ENCODE measurements at regions not wholly inside any gene's neighbourhood (a gene's known extent, or its start where the extent isn't known, plus 50 kb on each side); places are given as distances from the start of the nearest gene placed in this dataset.

DNA sequence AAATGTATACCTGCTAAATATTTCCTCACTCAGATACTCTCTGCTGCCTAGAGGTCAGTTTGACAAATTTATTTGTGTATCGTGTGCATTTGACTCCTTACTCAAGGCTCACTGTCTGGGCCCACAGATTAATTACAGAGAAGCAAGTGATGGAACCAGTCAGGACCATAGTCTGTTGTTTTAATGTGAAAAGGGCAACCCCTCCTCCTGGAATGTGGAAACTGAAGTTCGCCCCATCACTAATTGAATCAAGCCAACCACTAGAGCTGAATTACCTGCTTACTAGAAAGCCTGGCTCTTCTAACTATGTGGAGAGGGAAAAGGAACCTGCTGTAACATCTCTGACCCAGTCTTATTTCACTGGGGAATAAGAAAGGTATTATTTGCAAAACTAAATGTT is 199.9 kb upstream of the KRR1 start:
- Histone ChIP-seq H3K4me1 (peaks cover 0 to 50% (median 38%) of the 10 kb centered on the region in 12 donors), H3K9me3 (no peaks in the 10 kb centered on the region), H3K36me3 (no peaks in the 10 kb centered on the region), H3K27ac (no peak overlapping the region), H3K27me3 (no peaks in the 10 kb centered on the region), H3K4me3 (no peak overlapping the region)
- no peak for DNase-seq
- TF ChIP-seq, protein P1, sequence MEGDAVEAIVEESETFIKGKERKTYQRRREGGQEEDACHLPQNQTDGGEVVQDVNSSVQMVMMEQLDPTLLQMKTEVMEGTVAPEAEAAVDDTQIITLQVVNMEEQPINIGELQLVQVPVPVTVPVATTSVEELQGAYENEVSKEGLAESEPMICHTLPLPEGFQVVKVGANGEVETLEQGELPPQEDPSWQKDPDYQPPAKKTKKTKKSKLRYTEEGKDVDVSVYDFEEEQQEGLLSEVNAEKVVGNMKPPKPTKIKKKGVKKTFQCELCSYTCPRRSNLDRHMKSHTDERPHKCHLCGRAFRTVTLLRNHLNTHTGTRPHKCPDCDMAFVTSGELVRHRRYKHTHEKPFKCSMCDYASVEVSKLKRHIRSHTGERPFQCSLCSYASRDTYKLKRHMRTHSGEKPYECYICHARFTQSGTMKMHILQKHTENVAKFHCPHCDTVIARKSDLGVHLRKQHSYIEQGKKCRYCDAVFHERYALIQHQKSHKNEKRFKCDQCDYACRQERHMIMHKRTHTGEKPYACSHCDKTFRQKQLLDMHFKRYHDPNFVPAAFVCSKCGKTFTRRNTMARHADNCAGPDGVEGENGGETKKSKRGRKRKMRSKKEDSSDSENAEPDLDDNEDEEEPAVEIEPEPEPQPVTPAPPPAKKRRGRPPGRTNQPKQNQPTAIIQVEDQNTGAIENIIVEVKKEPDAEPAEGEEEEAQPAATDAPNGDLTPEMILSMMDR (IDR thresholded peaks at IDR 0.05), result no peak
- intact Hi-C loops (cut with DNase I), result no loop called here
- 95 to 100% (median 98%) methylated on average over 2 of the region's 2 CpGs for WGBS, 4 donors
- no peak for ATAC-seq

- H3K4me1 ChIP-seq, result peaks cover 0 to 57% (median 46%) of the 10 kb centered on the region in 12 donors
These were observed 199.1 kb upstream of the KRR1 start for GRCh38 chr12:75710361-75711069.

DNA sequence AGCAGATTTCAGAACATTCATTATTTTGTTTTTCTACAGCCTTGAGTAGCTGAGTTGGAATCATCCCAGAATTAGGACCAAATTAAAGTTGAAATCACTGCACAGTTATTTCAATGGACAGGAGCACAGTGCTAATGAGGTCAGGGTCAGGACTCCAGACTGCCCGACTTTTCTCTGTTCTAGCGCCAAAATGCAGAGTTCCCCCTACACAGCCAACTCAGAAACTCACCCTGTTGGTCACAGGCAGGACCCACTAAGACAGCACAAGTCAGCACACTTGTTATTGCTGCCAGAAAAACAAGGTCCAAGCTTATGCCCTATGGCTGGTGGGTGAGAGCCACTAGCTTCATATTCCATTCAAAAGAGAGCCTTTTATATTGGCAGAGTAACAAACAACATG is 198.1 kb upstream of the KRR1 start:
- H3K27me3 ChIP-seq, result no peaks in the 10 kb centered on the region
- no peak overlapping the region for H3K4me3 ChIP-seq
- WGBS, 4 donors, result 39 to 63% (median 51%) methylated on average over 2 of the region's 2 CpGs
- peaks cover 0 to 66% (median 50%) of the 10 kb centered on the region in 12 donors for H3K4me1 ChIP-seq
- H3K9me3 ChIP-seq, result no peaks in the 10 kb centered on the region
- peak overlapping the region in 5 of 12 donors; percentile 19 to 45 (median 26) for H3K27ac ChIP-seq
- intact Hi-C loops (cut with DNase I), result loop anchor here in 5 of 10 donors (5.0 to 10.0 kb wide), 2 partner anchors 225 to 323 kb away; partner anchors contain the start of gene PHLDA1 (in 5 of the 5)
- DNase-seq (no peak), ATAC-seq (peak in 3 of 4 donors; percentile 15 to 32 (median 29))
- TF ChIP-seq POLR2A (IDR thresholded peaks at IDR 0.05), result no peak
- TF ChIP-seq, protein P1 (IDR thresholded peaks at IDR 0.05), result no peak
- no peaks in the 10 kb centered on the region for H3K36me3 ChIP-seq

More at GRCh38 chr12:75710361-75711069, 199.1 kb upstream of the KRR1 start:
- no peaks in the 10 kb centered on the region for H3K27me3 ChIP-seq
- ATAC-seq, result no peak
- H3K36me3 ChIP-seq, result no peaks in the 10 kb centered on the region
- H3K9me3 ChIP-seq, result no peaks in the 10 kb centered on the region
- intact Hi-C loops (cut with DNase I), result no loop called here
- H3K4me3 ChIP-seq, result no peak overlapping the region
- DNase-seq, result no peak
- TF ChIP-seq, protein P1 (IDR thresholded peaks at IDR 0.05), result no peak
- TF ChIP-seq POLR2A (IDR thresholded peaks at IDR 0.05), result no peak
- 54 to 80% (median 78%) methylated on average over 2 of the region's 2 CpGs for WGBS, 4 donors
- H3K27ac ChIP-seq, result peak overlapping the region in 1 of 12 donors; percentile 45

- Histone ChIP-seq H3K36me3 (no peaks in the 10 kb centered on the region), H3K27me3 (no peaks in the 10 kb centered on the region), H3K4me1 (peaks cover 0 to 67% (median 50%) of the 10 kb centered on the region in 12 donors), H3K9me3 (no peaks in the 10 kb centered on the region), H3K4me3 (no peak overlapping the region), H3K27ac (peak overlapping the region in 5 of 12 donors; percentile 4 to 45 (median 24))
- TF ChIP-seq POLR2A (IDR thresholded peaks at IDR 0.05), result no peak
- TF ChIP-seq, protein P1 (IDR thresholded peaks at IDR 0.05), result no peak
- DNase-seq (no peak), ATAC-seq (no peak)
- intact Hi-C loops (cut with DNase I), result loop anchor here in 5 of 10 donors (5.0 to 10.0 kb wide), 2 partner anchors 226 to 323 kb away; partner anchors contain the start of gene PHLDA1 (in 5 of the 5)
- 46 to 63% (median 55%) methylated on average over 1 of the region's 1 CpG for WGBS, 4 donors
These were observed 197.4 kb upstream of the KRR1 start for GRCh38 chr12:75708802-75709201.

Measured in heart left ventricle (tissue), 16 donors.